ENCODE measurements at regions not wholly inside any gene's neighbourhood (a gene's known extent, or its start where the extent isn't known, plus 50 kb on each side); places are given as distances from the start of the nearest gene placed in this dataset.

- Histone ChIP-seq H3K27me3 (ENCODE audit: control insufficient read depth in 1 of 2, insufficient read depth in 1 of 2, low read length in 2 of 2) (peaks cover 0 to 22% of the 10 kb centered on the region in 2 experiments), H3K27ac (ENCODE audit: low read length, poor library complexity, severe bottlenecking) (no peak overlapping the region), H3K79me1 (replicated peaks; ENCODE audit: low read length, poor library complexity, severe bottlenecking) (no peaks in the 10 kb centered on the region), H3K4me2 (ENCODE audit: low read length, poor library complexity, severe bottlenecking) (no peak overlapping the region), H2BK15ac (ENCODE audit: low read depth, poor library complexity, severe bottlenecking) (no peak overlapping the region), H4K8ac (ENCODE audit: low read length) (no peak overlapping the region), H3K9me3 (ENCODE audit: control insufficient read depth, low read length) (peaks cover 9% of the 10 kb centered on the region), H2AK5ac (ENCODE audit: low read length, severe bottlenecking) (no peak overlapping the region), H3K4ac (ENCODE audit: low read depth in 1 of 2, low read length in 2 of 2) (peak overlapping the region in 1 of 2 experiments; percentile 24), H3K4me3 (ENCODE audit: insufficient read depth in 1 of 2, low read depth in 1 of 2, low read length in 2 of 2) (no peak overlapping the region), H4K91ac (ENCODE audit: low read length) (no peak overlapping the region), H3K4me1 (ENCODE audit: control insufficient read depth, insufficient read depth, low read depth, low read length) (peaks cover 2% of the 10 kb centered on the region), H2BK5ac (ENCODE audit: low read depth, low read length, poor library complexity, severe bottlenecking) (no peak overlapping the region), H2BK120ac (ENCODE audit: low read depth, low read length) (no peak overlapping the region), H3K9ac (ENCODE audit: low read length) (no peak overlapping the region), H2BK12ac (ENCODE audit: low read length in 2 of 2) (no peak overlapping the region), H3K18ac (ENCODE audit: low read depth in 1 of 2, low read length in 2 of 2) (no peak overlapping the region), H3K14ac (ENCODE audit: low read length in 2 of 2) (no peak overlapping the region), H3K36me3 (ENCODE audit: control insufficient read depth in 1 of 2, insufficient read depth in 2 of 2, low read depth in 1 of 2, low read length in 2 of 2) (no peaks in the 10 kb centered on the region), H2AFZ (ENCODE audit: low read depth, low read length) (no peak overlapping the region), H3K23ac (ENCODE audit: low read length in 2 of 2) (no peak overlapping the region)
- 47% methylated on average over 8 of the region's 9 CpGs for WGBS
- peak; percentile 85 for DNase-seq
These were observed 175.8 kb upstream of the PRKCQ start for GRCh38 chr10:6755781-6756460.

GRCh38 chr10:6753644-6754043 lies 173.6 kb upstream of the PRKCQ start:
- Histone ChIP-seq H3K27me3 (ENCODE audit: control insufficient read depth in 1 of 2, insufficient read depth in 1 of 2, low read length in 2 of 2) (peaks cover 0 to 19% of the 10 kb centered on the region in 2 experiments), H3K9me3 (ENCODE audit: control insufficient read depth, low read length) (no peaks in the 10 kb centered on the region), H3K36me3 (ENCODE audit: control insufficient read depth in 1 of 2, insufficient read depth in 2 of 2, low read depth in 1 of 2, low read length in 2 of 2) (no peaks in the 10 kb centered on the region), H2BK5ac (ENCODE audit: low read depth, low read length, poor library complexity, severe bottlenecking) (no peak overlapping the region), H3K4me3 (ENCODE audit: insufficient read depth in 1 of 2, low read depth in 1 of 2, low read length in 2 of 2) (no peak overlapping the region), H3K18ac (ENCODE audit: low read depth in 1 of 2, low read length in 2 of 2) (peak overlapping the region in 1 of 2 experiments; percentile 41), H2BK120ac (ENCODE audit: low read depth, low read length) (no peak overlapping the region), H3K27ac (ENCODE audit: low read length, poor library complexity, severe bottlenecking) (no peak overlapping the region), H4K91ac (ENCODE audit: low read length) (no peak overlapping the region), H3K23ac (ENCODE audit: low read length in 2 of 2) (no peak overlapping the region), H2AK5ac (ENCODE audit: low read length, severe bottlenecking) (no peak overlapping the region), H3K4ac (ENCODE audit: low read depth in 1 of 2, low read length in 2 of 2) (no peak overlapping the region), H3K79me1 (replicated peaks; ENCODE audit: low read length, poor library complexity, severe bottlenecking) (no peaks in the 10 kb centered on the region), H3K4me2 (ENCODE audit: low read length, poor library complexity, severe bottlenecking) (no peak overlapping the region), H4K8ac (ENCODE audit: low read length) (no peak overlapping the region), H3K14ac (ENCODE audit: low read length in 2 of 2) (no peak overlapping the region), H3K4me1 (ENCODE audit: control insufficient read depth, insufficient read depth, low read depth, low read length) (peaks cover 2% of the 10 kb centered on the region), H3K9ac (ENCODE audit: low read length) (no peak overlapping the region), H2BK12ac (ENCODE audit: low read length in 2 of 2) (peak overlapping the region; percentile 61 to 85), H2BK15ac (ENCODE audit: low read depth, poor library complexity, severe bottlenecking) (no peak overlapping the region), H2AFZ (ENCODE audit: low read depth, low read length) (no peak overlapping the region)
- no peak for DNase-seq
- WGBS: 63% methylated on average over 9 of the region's 10 CpGs

- Histone ChIP-seq H3K4me2 (ENCODE audit: low read length, poor library complexity, severe bottlenecking) (no peak overlapping the region), H2BK5ac (ENCODE audit: low read depth, low read length, poor library complexity, severe bottlenecking) (no peak overlapping the region), H4K91ac (ENCODE audit: low read length) (no peak overlapping the region), H3K18ac (ENCODE audit: low read depth in 1 of 2, low read length in 2 of 2) (peak overlapping the region in 1 of 2 experiments; percentile 91), H2AK5ac (ENCODE audit: low read length, severe bottlenecking) (no peak overlapping the region), H3K27me3 (ENCODE audit: control insufficient read depth in 1 of 2, insufficient read depth in 1 of 2, low read length in 2 of 2) (no peaks in the 10 kb centered on the region), H3K36me3 (ENCODE audit: control insufficient read depth in 1 of 2, insufficient read depth in 2 of 2, low read depth in 1 of 2, low read length in 2 of 2) (no peaks in the 10 kb centered on the region), H3K79me1 (replicated peaks; ENCODE audit: low read length, poor library complexity, severe bottlenecking) (no peaks in the 10 kb centered on the region), H3K9me3 (ENCODE audit: control insufficient read depth, low read length) (no peaks in the 10 kb centered on the region), H3K4me3 (ENCODE audit: insufficient read depth in 1 of 2, low read depth in 1 of 2, low read length in 2 of 2) (no peak overlapping the region), H3K9ac (ENCODE audit: low read length) (no peak overlapping the region), H2BK15ac (ENCODE audit: low read depth, poor library complexity, severe bottlenecking) (no peak overlapping the region), H3K4me1 (ENCODE audit: control insufficient read depth, insufficient read depth, low read depth, low read length) (no peaks in the 10 kb centered on the region), H3K14ac (ENCODE audit: low read length in 2 of 2) (peak overlapping the region in 1 of 2 experiments; percentile 75), H2AFZ (ENCODE audit: low read depth, low read length) (no peak overlapping the region), H4K8ac (ENCODE audit: low read length) (no peak overlapping the region), H2BK12ac (ENCODE audit: low read length in 2 of 2) (peak overlapping the region in 1 of 2 experiments; percentile 95), H3K23ac (ENCODE audit: low read length in 2 of 2) (peak overlapping the region in 1 of 2 experiments; percentile 87), H2BK120ac (ENCODE audit: low read depth, low read length) (no peak overlapping the region), H3K4ac (ENCODE audit: low read depth in 1 of 2, low read length in 2 of 2) (peak overlapping the region in 1 of 2 experiments; percentile 87), H3K27ac (ENCODE audit: low read length, poor library complexity, severe bottlenecking) (no peak overlapping the region)
- 59% methylated on average over 4 of the region's 4 CpGs for WGBS
- no peak for DNase-seq
These were observed 171.3 kb upstream of the PRKCQ start for GRCh38 chr10:6751363-6751762.

GRCh38 chr10:6748981-6749635 lies 169.0 kb upstream of the PRKCQ start:
- Histone ChIP-seq H3K27ac (ENCODE audit: low read length, poor library complexity, severe bottlenecking) (no peak overlapping the region), H4K91ac (ENCODE audit: low read length) (no peak overlapping the region), H3K27me3 (ENCODE audit: control insufficient read depth in 1 of 2, insufficient read depth in 1 of 2, low read length in 2 of 2) (no peaks in the 10 kb centered on the region), H3K14ac (ENCODE audit: low read length in 2 of 2) (no peak overlapping the region), H3K4me1 (ENCODE audit: control insufficient read depth, insufficient read depth, low read depth, low read length) (no peaks in the 10 kb centered on the region), H4K8ac (ENCODE audit: low read length) (no peak overlapping the region), H3K23ac (ENCODE audit: low read length in 2 of 2) (no peak overlapping the region), H3K9me3 (ENCODE audit: control insufficient read depth, low read length) (no peaks in the 10 kb centered on the region), H2AK5ac (ENCODE audit: low read length, severe bottlenecking) (no peak overlapping the region), H2BK15ac (ENCODE audit: low read depth, poor library complexity, severe bottlenecking) (no peak overlapping the region), H3K4ac (ENCODE audit: low read depth in 1 of 2, low read length in 2 of 2) (peak overlapping the region in 1 of 2 experiments; percentile 76), H2BK5ac (ENCODE audit: low read depth, low read length, poor library complexity, severe bottlenecking) (no peak overlapping the region), H3K36me3 (ENCODE audit: control insufficient read depth in 1 of 2, insufficient read depth in 2 of 2, low read depth in 1 of 2, low read length in 2 of 2) (no peaks in the 10 kb centered on the region), H2BK120ac (ENCODE audit: low read depth, low read length) (no peak overlapping the region), H3K4me2 (ENCODE audit: low read length, poor library complexity, severe bottlenecking) (no peak overlapping the region), H3K9ac (ENCODE audit: low read length) (no peak overlapping the region), H3K79me1 (replicated peaks; ENCODE audit: low read length, poor library complexity, severe bottlenecking) (no peaks in the 10 kb centered on the region), H2AFZ (ENCODE audit: low read depth, low read length) (no peak overlapping the region), H3K4me3 (ENCODE audit: insufficient read depth in 1 of 2, low read depth in 1 of 2, low read length in 2 of 2) (no peak overlapping the region), H3K18ac (ENCODE audit: low read depth in 1 of 2, low read length in 2 of 2) (peak overlapping the region; percentile 87 to 89), H2BK12ac (ENCODE audit: low read length in 2 of 2) (no peak overlapping the region)
- WGBS: 0% methylated on average over 3 of the region's 5 CpGs
- peak; percentile 77 for DNase-seq

All from mesenchymal stem cell (in vitro differentiated cells and primary cell).